ENCODE measurements at regions not wholly inside any gene's neighbourhood (a gene's known extent, or its start where the extent isn't known, plus 50 kb on each side); places are given as distances from the start of the nearest gene placed in this dataset.

DNA sequence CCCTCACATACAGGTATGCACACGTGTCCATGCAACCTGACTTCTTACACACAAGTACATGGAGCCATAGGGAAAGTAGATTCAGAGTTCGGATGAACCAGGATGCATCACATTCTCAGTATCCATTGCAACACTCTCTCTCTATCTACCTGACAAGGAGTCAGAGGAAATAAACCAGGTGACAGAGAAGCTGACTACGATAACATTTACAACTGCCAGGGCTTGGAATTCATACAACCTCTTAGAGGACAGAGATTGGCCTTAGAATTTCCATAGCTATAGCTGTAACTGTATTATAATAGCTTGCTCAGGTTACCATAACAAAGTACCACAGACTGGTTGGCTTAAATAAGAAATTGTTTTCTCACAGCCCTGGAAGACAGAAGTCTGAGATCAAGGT, 116.9 kb upstream of the PALMD start:
- TF ChIP-seq, protein P1, sequence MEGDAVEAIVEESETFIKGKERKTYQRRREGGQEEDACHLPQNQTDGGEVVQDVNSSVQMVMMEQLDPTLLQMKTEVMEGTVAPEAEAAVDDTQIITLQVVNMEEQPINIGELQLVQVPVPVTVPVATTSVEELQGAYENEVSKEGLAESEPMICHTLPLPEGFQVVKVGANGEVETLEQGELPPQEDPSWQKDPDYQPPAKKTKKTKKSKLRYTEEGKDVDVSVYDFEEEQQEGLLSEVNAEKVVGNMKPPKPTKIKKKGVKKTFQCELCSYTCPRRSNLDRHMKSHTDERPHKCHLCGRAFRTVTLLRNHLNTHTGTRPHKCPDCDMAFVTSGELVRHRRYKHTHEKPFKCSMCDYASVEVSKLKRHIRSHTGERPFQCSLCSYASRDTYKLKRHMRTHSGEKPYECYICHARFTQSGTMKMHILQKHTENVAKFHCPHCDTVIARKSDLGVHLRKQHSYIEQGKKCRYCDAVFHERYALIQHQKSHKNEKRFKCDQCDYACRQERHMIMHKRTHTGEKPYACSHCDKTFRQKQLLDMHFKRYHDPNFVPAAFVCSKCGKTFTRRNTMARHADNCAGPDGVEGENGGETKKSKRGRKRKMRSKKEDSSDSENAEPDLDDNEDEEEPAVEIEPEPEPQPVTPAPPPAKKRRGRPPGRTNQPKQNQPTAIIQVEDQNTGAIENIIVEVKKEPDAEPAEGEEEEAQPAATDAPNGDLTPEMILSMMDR (IDR thresholded peaks at IDR 0.05) = no peak
- TF ChIP-seq POLR2A (IDR thresholded peaks at IDR 0.05) (no peak), EP300 (IDR thresholded peaks at IDR 0.05) (no peak), POLR2AphosphoS5 (IDR thresholded peaks at IDR 0.05) (no peak)
